HepG2 (cell line): ENCODE measurements at regions not wholly inside any gene's neighbourhood (a gene's known extent, or its start where the extent isn't known, plus 50 kb on each side); places are given as distances from the start of the nearest gene placed in this dataset.

Experiments
- DNMT3B ChIP-seq: conservative IDR thresholded peaks from 2 replicates; pipeline ENCODE4 v1.6.1; 2016; ENCODE audit warnings: missing biosample characterization, control low read depth
- FOSL1 ChIP-seq: sonication (generic); formaldehyde crosslinking; IDR thresholded peaks from 2 replicates; pipeline ENCODE4 v1.9.0; 2021; ENCODE audit warnings: missing genetic modification reagents, borderline replicate concordance
- HCFC1 ChIP-seq: fragments of 150-350 bp; IDR thresholded peaks from 2 replicates; pipeline ENCODE4 v1.6.1; 2014; ENCODE audit warnings: low read depth, low read length
- JUND ChIP-seq: sonication (generic); formaldehyde crosslinking; IDR thresholded peaks from 2 replicates; pipeline ENCODE4 v1.8.0; 2022; ENCODE audit warnings: mild to moderate bottlenecking, missing genetic modification reagents
- NCOR1 ChIP-seq: fragments of 200-600 bp; sonication (generic); IDR thresholded peaks from 2 replicates; pipeline ENCODE4 v1.7.0; 2017; ENCODE audit warnings: antibody characterized with exemption, low read length, borderline replicate concordance
- SIN3A ChIP-seq: IDR thresholded peaks from 2 replicates; pipeline ENCODE4 v1.6.1; 2011; ENCODE audit warnings: low read depth, mild to moderate bottlenecking, control low read depth, low read length, borderline replicate concordance
- YY1 ChIP-seq: IDR thresholded peaks from 2 replicates; pipeline ENCODE4 v1.6.1; 2011; ENCODE audit warnings: low read length, low read depth, moderate library complexity, mild to moderate bottlenecking; ENCODE audit not compliant: insufficient read depth, insufficient replicate concordance
- ZNF138 ChIP-seq: sonication (generic); formaldehyde crosslinking; IDR thresholded peaks from 2 replicates; pipeline ENCODE4 v1.5.0; 2020; ENCODE audit warnings: mild to moderate bottlenecking, low read depth, missing genetic modification reagents
- ZNF143 ChIP-seq: sonication (generic); formaldehyde crosslinking; IDR thresholded peaks from 2 replicates; pipeline ENCODE4 v1.4.0; 2020; ENCODE audit warnings: missing genetic modification reagents
- ZNF678 ChIP-seq: sonication (generic); formaldehyde crosslinking; IDR thresholded peaks from 2 replicates; pipeline ENCODE4 v1.4.0; 2020; ENCODE audit warnings: mild to moderate bottlenecking, missing genetic modification reagents
- TF ChIP-seq, protein P1 (sequence below): sonication (generic); formaldehyde crosslinking; IDR thresholded peaks from 2 replicates; pipeline ENCODE4 v1.4.0; 2020; ENCODE audit warnings: mild to moderate bottlenecking, missing genetic modification reagents, borderline replicate concordance
- TF ChIP-seq, protein P2 (sequence below): sonication (generic); formaldehyde crosslinking; IDR thresholded peaks from 2 replicates; pipeline ENCODE4 v1.8.0; 2022; ENCODE audit warnings: low read depth, missing genetic modification reagents
- TF ChIP-seq, protein P3 (sequence below): sonication (generic); formaldehyde crosslinking; conservative IDR thresholded peaks from 2 replicates; pipeline ENCODE4 v1.8.0; 2022; ENCODE audit warnings: mild to moderate bottlenecking, moderate library complexity, missing genetic modification reagents

DNA sequence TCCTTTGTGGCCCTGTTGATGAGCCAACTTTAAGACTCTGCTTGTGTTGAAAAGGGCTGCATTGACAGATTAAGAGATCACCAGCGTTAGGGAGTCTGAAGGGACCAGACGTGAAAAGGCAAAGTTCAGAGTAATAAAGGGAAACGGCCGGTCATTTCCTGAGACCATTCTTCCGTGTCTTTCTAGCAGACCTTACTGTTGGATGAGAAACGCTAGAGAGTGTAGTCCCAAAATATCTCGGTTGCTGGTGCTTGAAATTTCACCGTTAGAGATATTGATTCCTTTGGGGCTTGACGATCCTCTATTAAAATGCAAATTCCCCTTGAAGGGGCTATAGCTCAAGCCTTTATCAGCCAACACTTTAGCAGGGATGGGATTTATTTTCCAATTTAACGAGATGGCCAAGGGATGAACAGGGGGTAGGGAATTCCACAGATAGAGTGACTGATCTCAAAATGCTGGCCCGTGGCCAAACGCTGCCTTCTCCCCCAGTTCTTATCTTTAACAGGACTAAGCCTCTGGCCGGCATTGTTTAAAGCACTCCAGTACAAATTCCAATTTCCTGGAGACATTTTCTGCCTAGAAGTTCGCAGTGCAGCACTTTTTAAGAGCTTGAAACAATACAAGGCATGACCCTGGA lies 250.4 kb downstream of the TJP1 start:
- TF ChIP-seq HCFC1: no peak
- TF ChIP-seq NCOR1: no peak
- TF ChIP-seq FOSL1: no peak
- TF ChIP-seq JUND (CRISPR knock-in tag): no peak
- no peak for TF ChIP-seq YY1
- TF ChIP-seq, protein P1, sequence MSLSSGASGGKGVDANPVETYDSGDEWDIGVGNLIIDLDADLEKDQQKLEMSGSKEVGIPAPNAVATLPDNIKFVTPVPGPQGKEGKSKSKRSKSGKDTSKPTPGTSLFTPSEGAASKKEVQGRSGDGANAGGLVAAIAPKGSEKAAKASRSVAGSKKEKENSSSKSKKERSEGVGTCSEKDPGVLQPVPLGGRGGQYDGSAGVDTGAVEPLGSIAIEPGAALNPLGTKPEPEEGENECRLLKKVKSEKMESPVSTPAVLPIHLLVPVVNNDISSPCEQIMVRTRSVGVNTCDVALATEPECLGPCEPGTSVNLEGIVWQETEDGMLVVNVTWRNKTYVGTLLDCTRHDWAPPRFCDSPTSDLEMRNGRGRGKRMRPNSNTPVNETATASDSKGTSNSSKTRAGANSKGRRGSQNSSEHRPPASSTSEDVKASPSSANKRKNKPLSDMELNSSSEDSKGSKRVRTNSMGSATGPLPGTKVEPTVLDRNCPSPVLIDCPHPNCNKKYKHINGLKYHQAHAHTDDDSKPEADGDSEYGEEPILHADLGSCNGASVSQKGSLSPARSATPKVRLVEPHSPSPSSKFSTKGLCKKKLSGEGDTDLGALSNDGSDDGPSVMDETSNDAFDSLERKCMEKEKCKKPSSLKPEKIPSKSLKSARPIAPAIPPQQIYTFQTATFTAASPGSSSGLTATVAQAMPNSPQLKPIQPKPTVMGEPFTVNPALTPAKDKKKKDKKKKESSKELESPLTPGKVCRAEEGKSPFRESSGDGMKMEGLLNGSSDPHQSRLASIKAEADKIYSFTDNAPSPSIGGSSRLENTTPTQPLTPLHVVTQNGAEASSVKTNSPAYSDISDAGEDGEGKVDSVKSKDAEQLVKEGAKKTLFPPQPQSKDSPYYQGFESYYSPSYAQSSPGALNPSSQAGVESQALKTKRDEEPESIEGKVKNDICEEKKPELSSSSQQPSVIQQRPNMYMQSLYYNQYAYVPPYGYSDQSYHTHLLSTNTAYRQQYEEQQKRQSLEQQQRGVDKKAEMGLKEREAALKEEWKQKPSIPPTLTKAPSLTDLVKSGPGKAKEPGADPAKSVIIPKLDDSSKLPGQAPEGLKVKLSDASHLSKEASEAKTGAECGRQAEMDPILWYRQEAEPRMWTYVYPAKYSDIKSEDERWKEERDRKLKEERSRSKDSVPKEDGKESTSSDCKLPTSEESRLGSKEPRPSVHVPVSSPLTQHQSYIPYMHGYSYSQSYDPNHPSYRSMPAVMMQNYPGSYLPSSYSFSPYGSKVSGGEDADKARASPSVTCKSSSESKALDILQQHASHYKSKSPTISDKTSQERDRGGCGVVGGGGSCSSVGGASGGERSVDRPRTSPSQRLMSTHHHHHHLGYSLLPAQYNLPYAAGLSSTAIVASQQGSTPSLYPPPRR (CRISPR knock-in tag): no peak
- no peak for TF ChIP-seq SIN3A
- TF ChIP-seq, protein P2, sequence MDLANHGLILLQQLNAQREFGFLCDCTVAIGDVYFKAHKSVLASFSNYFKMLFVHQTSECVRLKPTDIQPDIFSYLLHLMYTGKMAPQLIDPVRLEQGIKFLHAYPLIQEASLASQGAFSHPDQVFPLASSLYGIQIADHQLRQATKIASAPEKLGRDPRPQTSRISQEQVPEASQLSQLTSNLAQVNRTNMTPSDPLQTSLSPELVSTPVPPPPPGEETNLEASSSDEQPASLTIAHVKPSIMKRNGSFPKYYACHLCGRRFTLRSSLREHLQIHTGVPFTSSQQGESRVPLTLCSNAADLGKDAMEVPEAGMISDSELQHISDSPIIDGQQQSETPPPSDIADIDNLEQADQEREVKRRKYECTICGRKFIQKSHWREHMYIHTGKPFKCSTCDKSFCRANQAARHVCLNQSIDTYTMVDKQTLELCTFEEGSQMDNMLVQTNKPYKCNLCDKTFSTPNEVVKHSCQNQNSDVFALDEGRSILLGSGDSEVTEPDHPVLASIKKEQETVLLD (CRISPR knock-in tag): no peak
- TF ChIP-seq, protein P3, sequence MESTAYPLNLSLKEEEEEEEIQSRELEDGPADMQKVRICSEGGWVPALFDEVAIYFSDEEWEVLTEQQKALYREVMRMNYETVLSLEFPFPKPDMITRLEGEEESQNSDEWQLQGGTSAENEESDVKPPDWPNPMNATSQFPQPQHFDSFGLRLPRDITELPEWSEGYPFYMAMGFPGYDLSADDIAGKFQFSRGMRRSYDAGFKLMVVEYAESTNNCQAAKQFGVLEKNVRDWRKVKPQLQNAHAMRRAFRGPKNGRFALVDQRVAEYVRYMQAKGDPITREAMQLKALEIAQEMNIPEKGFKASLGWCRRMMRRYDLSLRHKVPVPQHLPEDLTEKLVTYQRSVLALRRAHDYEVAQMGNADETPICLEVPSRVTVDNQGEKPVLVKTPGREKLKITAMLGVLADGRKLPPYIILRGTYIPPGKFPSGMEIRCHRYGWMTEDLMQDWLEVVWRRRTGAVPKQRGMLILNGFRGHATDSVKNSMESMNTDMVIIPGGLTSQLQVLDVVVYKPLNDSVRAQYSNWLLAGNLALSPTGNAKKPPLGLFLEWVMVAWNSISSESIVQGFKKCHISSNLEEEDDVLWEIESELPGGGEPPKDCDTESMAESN (CRISPR knock-in tag): no peak
- no peak for TF ChIP-seq ZNF138 (CRISPR knock-in tag)
- no peak for TF ChIP-seq DNMT3B (CRISPR knock-in tag)
- no peak for TF ChIP-seq ZNF678 (CRISPR knock-in tag)
- TF ChIP-seq ZNF143 (CRISPR knock-in tag): no peak
